H9 (cell line): ENCODE measurements at regions not wholly inside any gene's neighbourhood (a gene's known extent, or its start where the extent isn't known, plus 50 kb on each side); places are given as distances from the start of the nearest gene placed in this dataset.

Experiments
- DNase-seq: peaks from one replicate; pipeline ENCODE4 v3.0.0-alpha.2; 2017
- H2AFZ ChIP-seq: one replicate; pipeline ENCODE4 v1.6.1; 2013; ENCODE audit warnings: mild to moderate bottlenecking, low read length, control low read depth, moderate library complexity
- H2AK5ac ChIP-seq: 2 replicates; pipeline ENCODE4 v1.6.1; 2013; ENCODE audit warnings: low read length, control low read depth, mixed read lengths; ENCODE audit not compliant: insufficient read length
- H2BK120ac ChIP-seq: one replicate; pipeline ENCODE4 v1.6.1; 2013; ENCODE audit warnings: low read depth, mild to moderate bottlenecking, low read length, control low read depth, inconsistent platforms; ENCODE audit not compliant: poor library complexity, severe bottlenecking
- H2BK12ac ChIP-seq: 2 replicates; pipeline ENCODE4 v1.6.1; 2013; ENCODE audit warnings: low read length, control low read depth, mixed read lengths, low read depth; ENCODE audit not compliant: insufficient read length
- H2BK15ac ChIP-seq: 2 replicates; pipeline ENCODE4 v1.6.1; 2013; ENCODE audit warnings: low read depth, low read length, control low read depth
- H2BK20ac ChIP-seq: one replicate; pipeline ENCODE4 v1.6.1; 2013; ENCODE audit warnings: low read depth, mild to moderate bottlenecking, low read length, control low read depth, inconsistent platforms; ENCODE audit not compliant: poor library complexity, severe bottlenecking
- H2BK5ac ChIP-seq: 2 replicates; pipeline ENCODE4 v1.6.1; 2013; ENCODE audit warnings: low read length, control low read depth, mixed read lengths; ENCODE audit not compliant: insufficient read length
- H3K14ac ChIP-seq: 2 replicates; pipeline ENCODE4 v1.6.1; 2013; ENCODE audit warnings: low read length, control low read depth; ENCODE audit not compliant: insufficient read depth
- H3K18ac ChIP-seq: 2 replicates; pipeline ENCODE4 v1.6.1; 2013; ENCODE audit warnings: low read depth, mild to moderate bottlenecking, mixed read lengths, low read length, control low read depth; ENCODE audit not compliant: insufficient read length
- H3K23ac ChIP-seq: 2 replicates; pipeline ENCODE4 v1.6.1; 2013; ENCODE audit warnings: low read length, control low read depth, mixed read lengths, low read depth; ENCODE audit not compliant: insufficient read length
- H3K23me2 ChIP-seq: 2 replicates; pipeline ENCODE4 v1.6.1; 2013; ENCODE audit warnings: low read depth, mild to moderate bottlenecking, mixed read lengths, low read length, control low read depth; ENCODE audit not compliant: insufficient read length, poor library complexity, severe bottlenecking
- H3K27ac ChIP-seq: 2 replicates; pipeline ENCODE4 v1.5.1; 2013; ENCODE audit warnings: low read length, control low read depth, mixed read lengths, low read depth; ENCODE audit not compliant: insufficient read length
- H3K27me3 ChIP-seq: 2 replicates; pipeline ENCODE4 v1.6.1; 2013; ENCODE audit warnings: low read length, control low read depth, inconsistent platforms; ENCODE audit not compliant: insufficient read depth
- H3K4ac ChIP-seq: 2 replicates; pipeline ENCODE4 v1.6.1; 2013; ENCODE audit warnings: low read depth, mild to moderate bottlenecking, control low read depth, inconsistent platforms, low read length, moderate library complexity
- H3K4me1 ChIP-seq: 2 replicates; pipeline ENCODE4 v1.6.1; 2013; ENCODE audit warnings: low read length, control low read depth, inconsistent platforms; ENCODE audit not compliant: insufficient read depth
- H3K4me2 ChIP-seq: 2 replicates; pipeline ENCODE4 v1.6.1; 2013; ENCODE audit warnings: low read length, control low read depth, mixed read lengths; ENCODE audit not compliant: insufficient read length, insufficient read depth
- H3K56ac ChIP-seq: 2 replicates; pipeline ENCODE4 v1.6.1; 2013; ENCODE audit warnings: low read depth, mild to moderate bottlenecking, mixed read lengths, low read length, control low read depth; ENCODE audit not compliant: insufficient read length
- H3K79me1 ChIP-seq: 2 replicates; pipeline ENCODE4 v1.6.1; 2013; ENCODE audit warnings: low read depth, mild to moderate bottlenecking, moderate library complexity, low read length, control low read depth, inconsistent platforms; ENCODE audit not compliant: insufficient read depth, poor library complexity, severe bottlenecking
- H3K79me2 ChIP-seq: 2 replicates; pipeline ENCODE4 v1.6.1; 2013; ENCODE audit warnings: low read length, control low read depth, inconsistent platforms; ENCODE audit not compliant: insufficient read depth
- H3K9ac ChIP-seq: 2 replicates; pipeline ENCODE4 v1.6.1; 2013; ENCODE audit warnings: low read length, control low read depth, mixed read lengths; ENCODE audit not compliant: insufficient read length; ENCODE audit errors: extremely low read depth
- H3K9me3 ChIP-seq: one replicate; pipeline ENCODE4 v1.6.1; 2013; ENCODE audit warnings: low read depth, low read length, inconsistent platforms; ENCODE audit not compliant: control insufficient read depth
- H3T11ph ChIP-seq: one replicate; pipeline ENCODE4 v1.6.1; 2013; ENCODE audit warnings: mild to moderate bottlenecking, low read length, control low read depth, inconsistent platforms
- H4K20me1 ChIP-seq: one replicate; pipeline ENCODE4 v1.6.1; 2013; ENCODE audit not compliant: control insufficient read depth, insufficient read length, insufficient read depth
- H4K5ac ChIP-seq: 2 replicates; pipeline ENCODE4 v1.6.1; 2013; ENCODE audit warnings: low read depth, mild to moderate bottlenecking, mixed read lengths, low read length, control low read depth; ENCODE audit not compliant: insufficient read length
- H4K8ac ChIP-seq: replicated peaks from 2 replicates; pipeline ENCODE4 v1.6.1; 2013; ENCODE audit warnings: low read length, control low read depth, mixed read lengths, low read depth; ENCODE audit not compliant: insufficient read length
- H4K91ac ChIP-seq: 2 replicates; pipeline ENCODE4 v1.6.1; 2013; ENCODE audit warnings: low read depth, mild to moderate bottlenecking, moderate library complexity, mixed read lengths, low read length, control low read depth; ENCODE audit not compliant: insufficient read length
- H3K27ac Mint-ChIP-seq, 3 experiments: 2 replicates in 2 of 3; 3 replicates in 1 of 3; pipeline ENCODE4 v1.8.0; 2020 to 2021; ENCODE audit warnings: mixed read lengths in 3 of 3, mild to moderate bottlenecking in 1 of 3, moderate library complexity in 1 of 3
- H3K27me3 Mint-ChIP-seq: 2 replicates; pipeline ENCODE4 v1.8.0; 2021; ENCODE audit warnings: low read depth, mild to moderate bottlenecking, moderate library complexity, mixed read lengths
- H3K36me3 Mint-ChIP-seq, 3 experiments: 2 replicates in 2 of 3; 3 replicates in 1 of 3; pipeline ENCODE4 v1.8.0; 2020 to 2021; ENCODE audit warnings: low read depth in 3 of 3, mixed read lengths in 3 of 3; ENCODE audit not compliant: insufficient read depth in 1 of 3
- H3K4me1 Mint-ChIP-seq, 2 experiments: 2 replicates each; pipeline ENCODE4 v1.8.0; 2020; ENCODE audit warnings: mixed read lengths in 2 of 2
- H3K4me3 Mint-ChIP-seq, 2 experiments: 2 replicates in 1 of 2; 3 replicates in 1 of 2; pipeline ENCODE4 v1.8.0; 2020 to 2021; ENCODE audit warnings: mild to moderate bottlenecking in 2 of 2, mixed read lengths in 2 of 2, moderate library complexity in 1 of 2
- H3K9me3 Mint-ChIP-seq, 2 experiments: 2 replicates in 1 of 2; 3 replicates in 1 of 2; pipeline ENCODE4 v1.8.0; 2020; ENCODE audit warnings: mild to moderate bottlenecking in 2 of 2, mixed read lengths in 2 of 2, moderate library complexity in 1 of 2
- CTCF ChIP-seq: fragments of 200-600 bp; sonication (generic); conservative IDR thresholded peaks from 3 replicates; pipeline ENCODE4 v1.8.0; 2021; ENCODE audit warnings: antibody characterized with exemption, mild to moderate bottlenecking
- WGBS: extraction: QIAGEN DNeasy Blood & Tissue Kit; methylation state at CpG from one replicate; pipeline ENCODE4 v1.1.7; 2013; ENCODE audit warnings: missing lambda C conversion rate, low lambda C conversion rate, mixed read lengths; ENCODE audit not compliant: insufficient read length; ENCODE audit errors: extremely low coverage; 5-methylcytosine and 5-hydroxymethylcytosine counted together

GRCh38 chr2:207248702-207249377 lies 83.1 kb upstream of the KLF7 start:
- Histone ChIP-seq H3K14ac (no peak overlapping the region), H2BK12ac (no peak overlapping the region), H3K27me3 (no peaks in the 10 kb centered on the region), H3K9ac (no peak overlapping the region), H2BK15ac (no peak overlapping the region), H4K91ac (no peak overlapping the region), H4K8ac (no peak overlapping the region), H3K9me3 (no peaks in the 10 kb centered on the region), H3T11ph (no peak overlapping the region), H4K20me1 (no peaks in the 10 kb centered on the region), H3K23me2 (no peaks in the 10 kb centered on the region), H3K4me1 (no peaks in the 10 kb centered on the region), H2BK5ac (no peak overlapping the region), H3K79me1 (no peaks in the 10 kb centered on the region), H2AFZ (no peak overlapping the region), H3K18ac (no peak overlapping the region), H3K56ac (no peak overlapping the region), H3K79me2 (no peaks in the 10 kb centered on the region), H2AK5ac (no peak overlapping the region), H3K4ac (no peak overlapping the region), H2BK20ac (no peak overlapping the region), H3K4me2 (no peak overlapping the region), H2BK120ac (no peak overlapping the region), H3K23ac (no peak overlapping the region), H4K5ac (no peak overlapping the region), H3K27ac (no peak overlapping the region)
- WGBS = no CpG with 5 or more reads among the region's 4 CpGs
- H3K36me3 Mint-ChIP-seq = no peaks in the 10 kb centered on the region
- no peak for DNase-seq
- no peak for TF ChIP-seq CTCF
- no peak overlapping the region for H3K27ac Mint-ChIP-seq
- H3K9me3 Mint-ChIP-seq = no peaks in the 10 kb centered on the region
- H3K4me1 Mint-ChIP-seq = peaks cover 27 to 29% of the 10 kb centered on the region in 2 experiments
- H3K4me3 Mint-ChIP-seq = no peak overlapping the region
- no peaks in the 10 kb centered on the region for H3K27me3 Mint-ChIP-seq
